Esophagus muscularis mucosa (tissue), 4 donors: ENCODE measurements at regions not wholly inside any gene's neighbourhood (a gene's known extent, or its start where the extent isn't known, plus 50 kb on each side); places are given as distances from the start of the nearest gene placed in this dataset.

ENCODE experiments used
- DNase-seq: peaks from one replicate; pipeline ENCODE4 v3.0.0-alpha.2; 2017; ENCODE audit errors: extremely low spot score
- H3K27ac ChIP-seq, 4 donors: fragments of 200-600 bp; sonication (generic); replicated peaks in 1 of 4; 1 replicate in 3 of 4; 2 replicates in 1 of 4; pipeline ENCODE4 v1.5.1; 2016 to 2019; ENCODE audit warnings: mild to moderate bottlenecking in 1 of 4
- H3K27me3 ChIP-seq, 4 donors: fragments of 200-600 bp; sonication (generic); one replicate each; pipeline versions ENCODE4 v1.5.1 to v1.6.0; 2016 to 2019
- H3K36me3 ChIP-seq, 4 donors: fragments of 200-600 bp; sonication (generic); one replicate each; pipeline ENCODE4 v1.5.1; 2016 to 2019
- H3K4me1 ChIP-seq, 4 donors: fragments of 200-600 bp; sonication (generic); one replicate each; pipeline ENCODE4 v1.5.1; 2016 to 2019
- H3K4me3 ChIP-seq, 4 donors: fragments of 200-600 bp; sonication (generic); 1 replicate in 2 of 4; 2 replicates in 2 of 4; pipeline ENCODE4 v1.5.1; 2016 to 2019; ENCODE audit warnings: mild to moderate bottlenecking in 4 of 4, moderate library complexity in 1 of 4
- H3K9me3 ChIP-seq, 4 donors: fragments of 200-600 bp; sonication (generic); 1 replicate in 3 of 4; 2 replicates in 1 of 4; pipeline ENCODE4 v1.5.1; 2016 to 2019
- CTCF ChIP-seq, 3 experiments: fragments of 200-600 bp in 2 of 3; fragments of 450-650 bp in 1 of 3; sonication (generic) in 2 of 3; IDR thresholded peaks; one replicate each; pipeline ENCODE4 v1.5.1; 2017 to 2019; ENCODE audit warnings: antibody characterized with exemption in 3 of 3, mild to moderate bottlenecking in 2 of 3, moderate library complexity in 1 of 3
- EP300 ChIP-seq: sonication (generic); formaldehyde crosslinking; IDR thresholded peaks from one replicate; pipeline ENCODE4 v1.6.1; 2017; ENCODE audit warnings: antibody characterized with exemption
- POLR2A ChIP-seq: fragments of 450-650 bp; IDR thresholded peaks from one replicate; pipeline ENCODE4 v1.6.1; 2017; ENCODE audit warnings: antibody characterized with exemption, moderate library complexity, mild to moderate bottlenecking, low read depth
- POLR2AphosphoS5 ChIP-seq, 2 donors: sonication (generic); formaldehyde crosslinking; IDR thresholded peaks; one replicate each; pipeline ENCODE4 v1.6.1; 2017; ENCODE audit warnings: antibody characterized with exemption in 2 of 2
- WGBS: methylation state at CpG from one replicate; pipeline ENCODE4 v1.1.5; 2018; 5-methylcytosine and 5-hydroxymethylcytosine counted together
- intact Hi-C: fragments of 100-400 bp; cut with DNase I; formaldehyde crosslinking; loops from one replicate; pipeline ENCODE4 v1.15.1; 2023

GRCh38 chr18:39007031-39007902 lies 1441.7 kb upstream of the CELF4 start:
- WGBS, result 83% methylated on average over 5 of the region's 5 CpGs
- no peaks in the 10 kb centered on the region for H3K36me3 ChIP-seq
- no peak overlapping the region for H3K27ac ChIP-seq
- no peaks in the 10 kb centered on the region for H3K4me1 ChIP-seq
- H3K9me3 ChIP-seq, result peaks cover 0 to 5% (median 0%) of the 10 kb centered on the region in 4 donors
- TF ChIP-seq POLR2A (no peak), EP300 (no peak), POLR2AphosphoS5 (IDR thresholded peaks at IDR 0.05) (no peak), CTCF (IDR thresholded peaks at IDR 0.05) (no peak)
- no peak for DNase-seq
- intact Hi-C loops, result no loop called here
- no peak overlapping the region for H3K4me3 ChIP-seq
- no peaks in the 10 kb centered on the region for H3K27me3 ChIP-seq

- Histone ChIP-seq H3K4me1 (no peaks in the 10 kb centered on the region), H3K27me3 (no peaks in the 10 kb centered on the region), H3K36me3 (no peaks in the 10 kb centered on the region), H3K9me3 (no peaks in the 10 kb centered on the region), H3K4me3 (no peak overlapping the region), H3K27ac (no peak overlapping the region)
- no peak for DNase-seq
- TF ChIP-seq CTCF (IDR thresholded peaks at IDR 0.05), result no peak
- no peak for TF ChIP-seq EP300
- TF ChIP-seq POLR2AphosphoS5 (IDR thresholded peaks at IDR 0.05), result no peak
- TF ChIP-seq POLR2A, result no peak
- intact Hi-C loops, result no loop called here
- WGBS, result 96% methylated on average over 3 of the region's 3 CpGs
These were observed 1430.5 kb upstream of the CELF4 start for GRCh38 chr18:38996056-38996455.

GRCh38 chr18:38993342-38993741 lies 1427.7 kb upstream of the CELF4 start:
- TF ChIP-seq EP300 (no peak), CTCF (IDR thresholded peaks at IDR 0.05) (no peak), POLR2AphosphoS5 (IDR thresholded peaks at IDR 0.05) (no peak), POLR2A (no peak)
- intact Hi-C loops, result no loop called here
- Histone ChIP-seq H3K36me3 (no peaks in the 10 kb centered on the region), H3K27me3 (no peaks in the 10 kb centered on the region), H3K9me3 (no peaks in the 10 kb centered on the region), H3K27ac (no peak overlapping the region), H3K4me3 (no peak overlapping the region), H3K4me1 (no peaks in the 10 kb centered on the region)
- DNase-seq, result no peak
- 75% methylated on average over 1 of the region's 1 CpG for WGBS

- no peak for TF ChIP-seq POLR2AphosphoS5 (IDR thresholded peaks at IDR 0.05)
- intact Hi-C loops, result no loop called here
- no peaks in the 10 kb centered on the region for H3K27me3 ChIP-seq
- no peak for DNase-seq
- no peaks in the 10 kb centered on the region for H3K4me1 ChIP-seq
- H3K36me3 ChIP-seq, result no peaks in the 10 kb centered on the region
- no peak overlapping the region for H3K27ac ChIP-seq
- H3K4me3 ChIP-seq, result no peak overlapping the region
- H3K9me3 ChIP-seq, result no peaks in the 10 kb centered on the region
These were observed 1419.4 kb upstream of the CELF4 start for GRCh38 chr18:38984968-38985367.

- H3K9me3 ChIP-seq, result no peaks in the 10 kb centered on the region
- no peaks in the 10 kb centered on the region for H3K36me3 ChIP-seq
- no peak for DNase-seq
- intact Hi-C loops, result no loop called here
- H3K27me3 ChIP-seq, result no peaks in the 10 kb centered on the region
- H3K27ac ChIP-seq, result no peak overlapping the region
- TF ChIP-seq POLR2AphosphoS5 (IDR thresholded peaks at IDR 0.05), result no peak
- no peak for TF ChIP-seq CTCF (IDR thresholded peaks at IDR 0.05)
- TF ChIP-seq EP300, result no peak
- no peak for TF ChIP-seq POLR2A
- H3K4me3 ChIP-seq, result no peak overlapping the region
- no peaks in the 10 kb centered on the region for H3K4me1 ChIP-seq
- WGBS, result 75% methylated on average over 1 of the region's 1 CpG
These were observed 1416.5 kb upstream of the CELF4 start for GRCh38 chr18:38982072-38982471.
